ENCODE measurements at regions not wholly inside any gene's neighbourhood (a gene's known extent, or its start where the extent isn't known, plus 50 kb on each side); places are given as distances from the start of the nearest gene placed in this dataset.

GRCh38 chr13:90444232-90444631 lies 903.3 kb upstream of the MIR17HG start:
- no peaks in the 10 kb centered on the region for H3K36me3 ChIP-seq (replicated peaks; ENCODE audit: low read depth, low read length)
- no peaks in the 10 kb centered on the region for H3K27me3 ChIP-seq (ENCODE audit: low read depth, low read length)
- H3K79me2 ChIP-seq (ENCODE audit: low read length): no peaks in the 10 kb centered on the region
- H2AFZ ChIP-seq (ENCODE audit: low read depth, low read length): no peak overlapping the region; the same call in 1 of the 2 replicates
- H3K4me2 ChIP-seq (ENCODE audit: low read length): no peak overlapping the region
- H4K20me1 ChIP-seq (ENCODE audit: insufficient read depth, low read length): no peaks in the 10 kb centered on the region
- TF ChIP-seq, protein P1, sequence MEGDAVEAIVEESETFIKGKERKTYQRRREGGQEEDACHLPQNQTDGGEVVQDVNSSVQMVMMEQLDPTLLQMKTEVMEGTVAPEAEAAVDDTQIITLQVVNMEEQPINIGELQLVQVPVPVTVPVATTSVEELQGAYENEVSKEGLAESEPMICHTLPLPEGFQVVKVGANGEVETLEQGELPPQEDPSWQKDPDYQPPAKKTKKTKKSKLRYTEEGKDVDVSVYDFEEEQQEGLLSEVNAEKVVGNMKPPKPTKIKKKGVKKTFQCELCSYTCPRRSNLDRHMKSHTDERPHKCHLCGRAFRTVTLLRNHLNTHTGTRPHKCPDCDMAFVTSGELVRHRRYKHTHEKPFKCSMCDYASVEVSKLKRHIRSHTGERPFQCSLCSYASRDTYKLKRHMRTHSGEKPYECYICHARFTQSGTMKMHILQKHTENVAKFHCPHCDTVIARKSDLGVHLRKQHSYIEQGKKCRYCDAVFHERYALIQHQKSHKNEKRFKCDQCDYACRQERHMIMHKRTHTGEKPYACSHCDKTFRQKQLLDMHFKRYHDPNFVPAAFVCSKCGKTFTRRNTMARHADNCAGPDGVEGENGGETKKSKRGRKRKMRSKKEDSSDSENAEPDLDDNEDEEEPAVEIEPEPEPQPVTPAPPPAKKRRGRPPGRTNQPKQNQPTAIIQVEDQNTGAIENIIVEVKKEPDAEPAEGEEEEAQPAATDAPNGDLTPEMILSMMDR (IDR thresholded peaks at IDR 0.05; ENCODE audit: low read depth, low read length): no peak
- no peak for TF ChIP-seq EZH2phosphoT487 (IDR thresholded peaks at IDR 0.05; ENCODE audit: low read depth)
- no peak overlapping the region for H3K9ac ChIP-seq (ENCODE audit: low read length)
- H3K4me1 ChIP-seq (ENCODE audit: low read length): no peaks in the 10 kb centered on the region
- no peak overlapping the region for H3K27ac ChIP-seq (ENCODE audit: low read length)
- no peaks in the 10 kb centered on the region for H3K9me3 ChIP-seq (ENCODE audit: insufficient read depth, low read length)
- H3K4me3 ChIP-seq (ENCODE audit: low read length): no peak overlapping the region

DNA sequence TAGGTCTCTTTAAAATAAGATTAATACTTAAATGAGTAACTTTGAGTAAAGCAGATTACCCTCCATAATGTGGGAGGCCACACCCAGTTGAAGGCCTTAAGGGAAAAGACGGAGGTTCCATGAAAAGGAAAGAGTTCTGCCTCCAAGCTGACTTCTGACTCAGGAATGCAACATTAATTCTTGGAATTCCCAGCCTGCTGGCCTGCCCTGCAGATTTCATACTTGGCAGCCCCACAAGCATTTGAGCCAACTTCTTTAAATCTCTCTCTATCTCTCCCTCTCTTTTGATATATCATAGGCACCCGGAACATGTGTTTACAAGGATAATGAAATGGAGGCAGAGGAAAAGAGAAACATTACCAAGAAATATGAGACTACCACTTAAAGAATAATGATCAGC lies 902.3 kb upstream of the MIR17HG start:
- H3K27ac ChIP-seq (ENCODE audit: low read length): no peak overlapping the region
- H2AFZ ChIP-seq (ENCODE audit: low read depth, low read length): peak overlapping the region; percentile 58; the same call in 1 of the 2 replicates
- no peak overlapping the region for H3K4me3 ChIP-seq (ENCODE audit: low read length)
- no peaks in the 10 kb centered on the region for H3K9me3 ChIP-seq (ENCODE audit: insufficient read depth, low read length)
- H3K4me2 ChIP-seq (ENCODE audit: low read length): no peak overlapping the region
- no peaks in the 10 kb centered on the region for H3K79me2 ChIP-seq (ENCODE audit: low read length)
- H3K4me1 ChIP-seq (ENCODE audit: low read length): no peaks in the 10 kb centered on the region
- H3K9ac ChIP-seq (ENCODE audit: low read length): no peak overlapping the region
- no peaks in the 10 kb centered on the region for H3K36me3 ChIP-seq (replicated peaks; ENCODE audit: low read depth, low read length)
- TF ChIP-seq, protein P1 (IDR thresholded peaks at IDR 0.05; ENCODE audit: low read depth, low read length): no peak
- no peak for TF ChIP-seq EZH2phosphoT487 (IDR thresholded peaks at IDR 0.05; ENCODE audit: low read depth)
- no peaks in the 10 kb centered on the region for H4K20me1 ChIP-seq (ENCODE audit: insufficient read depth, low read length)
- H3K27me3 ChIP-seq (ENCODE audit: low read depth, low read length): no peaks in the 10 kb centered on the region

DNA sequence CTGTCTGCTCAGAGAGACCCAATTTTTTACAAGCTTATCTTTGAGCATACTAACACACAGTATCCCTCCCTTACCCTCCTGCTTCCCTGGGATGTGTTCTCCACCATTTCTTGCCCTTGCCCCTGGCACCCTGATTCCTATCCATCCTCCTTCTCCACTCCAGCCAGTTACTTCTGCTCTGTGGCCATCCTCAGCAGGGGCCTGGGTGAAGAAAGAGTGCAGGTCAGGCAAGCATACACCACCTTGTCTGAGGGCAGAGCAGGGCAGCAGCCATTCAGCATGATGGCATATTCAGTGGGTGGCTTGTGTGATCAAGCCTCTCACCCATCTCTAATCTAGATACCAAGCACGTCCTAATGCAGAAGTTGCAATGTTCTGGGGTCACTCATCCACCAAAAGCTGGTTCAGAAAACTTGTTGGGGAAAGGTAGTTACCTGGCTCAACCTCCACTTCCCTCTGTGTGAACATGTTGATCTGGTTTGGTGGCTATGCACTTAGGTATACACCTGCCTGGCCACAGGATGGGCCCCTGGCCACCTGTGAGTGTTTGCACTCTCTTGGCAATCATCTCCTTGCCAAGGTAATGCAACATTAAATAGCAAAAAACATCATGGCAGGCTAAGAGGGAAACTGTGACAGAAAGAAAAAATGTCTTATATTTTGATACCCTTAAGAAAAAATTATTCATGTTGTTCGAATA lies 900.3 kb upstream of the MIR17HG start:
- H3K27ac ChIP-seq (ENCODE audit: low read length): no peak overlapping the region
- no peaks in the 10 kb centered on the region for H3K9me3 ChIP-seq (ENCODE audit: insufficient read depth, low read length)
- H3K9ac ChIP-seq (ENCODE audit: low read length): no peak overlapping the region
- H3K79me2 ChIP-seq (ENCODE audit: low read length): no peaks in the 10 kb centered on the region
- H3K4me1 ChIP-seq (ENCODE audit: low read length): no peaks in the 10 kb centered on the region
- no peaks in the 10 kb centered on the region for H3K36me3 ChIP-seq (replicated peaks; ENCODE audit: low read depth, low read length)
- no peak overlapping the region for H3K4me3 ChIP-seq (ENCODE audit: low read length)
- TF ChIP-seq EZH2phosphoT487 (IDR thresholded peaks at IDR 0.05; ENCODE audit: low read depth): no peak
- TF ChIP-seq, protein P1 (IDR thresholded peaks at IDR 0.05; ENCODE audit: low read depth, low read length): no peak
- H2AFZ ChIP-seq (ENCODE audit: low read depth, low read length): no peak overlapping the region
- H4K20me1 ChIP-seq (ENCODE audit: insufficient read depth, low read length): no peaks in the 10 kb centered on the region
- H3K4me2 ChIP-seq (ENCODE audit: low read length): no peak overlapping the region
- H3K27me3 ChIP-seq (ENCODE audit: low read depth, low read length): no peaks in the 10 kb centered on the region

DNA sequence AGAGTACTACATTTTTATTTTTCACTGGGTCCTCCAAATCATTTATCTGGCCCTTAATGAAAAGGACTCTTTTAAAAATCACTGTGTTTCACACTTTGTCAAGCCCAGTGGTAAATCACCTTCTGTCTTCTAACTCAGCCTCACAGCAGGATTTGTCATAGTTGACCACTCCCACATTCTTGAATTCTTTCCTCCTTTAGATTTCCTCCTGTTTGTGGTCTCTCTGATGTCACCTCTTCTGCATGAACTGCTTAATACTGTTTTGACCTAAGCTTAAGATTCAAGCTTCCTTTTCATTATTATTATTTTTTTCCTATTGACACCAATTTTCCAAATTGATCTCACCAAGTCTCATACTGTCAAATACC lies 899.8 kb upstream of the MIR17HG start:
- no peaks in the 10 kb centered on the region for H3K79me2 ChIP-seq (ENCODE audit: low read length)
- no peaks in the 10 kb centered on the region for H3K9me3 ChIP-seq (ENCODE audit: insufficient read depth, low read length)
- no peak overlapping the region for H2AFZ ChIP-seq (ENCODE audit: low read depth, low read length)
- H3K27ac ChIP-seq (ENCODE audit: low read length): no peak overlapping the region
- no peak overlapping the region for H3K4me2 ChIP-seq (ENCODE audit: low read length)
- H3K9ac ChIP-seq (ENCODE audit: low read length): no peak overlapping the region
- no peaks in the 10 kb centered on the region for H3K4me1 ChIP-seq (ENCODE audit: low read length)
- no peaks in the 10 kb centered on the region for H4K20me1 ChIP-seq (ENCODE audit: insufficient read depth, low read length)
- H3K36me3 ChIP-seq (replicated peaks; ENCODE audit: low read depth, low read length): no peaks in the 10 kb centered on the region
- H3K4me3 ChIP-seq (ENCODE audit: low read length): no peak overlapping the region
- TF ChIP-seq EZH2phosphoT487 (IDR thresholded peaks at IDR 0.05; ENCODE audit: low read depth): no peak
- TF ChIP-seq, protein P1 (IDR thresholded peaks at IDR 0.05; ENCODE audit: low read depth, low read length): no peak
- no peaks in the 10 kb centered on the region for H3K27me3 ChIP-seq (ENCODE audit: low read depth, low read length)

All from OCI-LY3 (cell line).